Activated CD4-positive, alpha-beta T cell treated with anti-CD3 and anti-CD28 coated beads, Interleukin-10, Interleukin-2, amounts not matched to agents 100 ng/mL and 50 ng/mL, durations not matched to agents 16 hours and 8 hours (primary cell): ENCODE measurements at regions not wholly inside any gene's neighbourhood (a gene's known extent, or its start where the extent isn't known, plus 50 kb on each side); places are given as distances from the start of the nearest gene placed in this dataset.
"Not testable (repeated sequence)": the region's sequence is repeated elsewhere in the genome, so short reads cannot be mapped to it uniquely, and the experiment has no call there.

Experiments used
- DNase-seq: peaks from one replicate; pipeline ENCODE4 v3.0.0-alpha.2; 2020

DNA sequence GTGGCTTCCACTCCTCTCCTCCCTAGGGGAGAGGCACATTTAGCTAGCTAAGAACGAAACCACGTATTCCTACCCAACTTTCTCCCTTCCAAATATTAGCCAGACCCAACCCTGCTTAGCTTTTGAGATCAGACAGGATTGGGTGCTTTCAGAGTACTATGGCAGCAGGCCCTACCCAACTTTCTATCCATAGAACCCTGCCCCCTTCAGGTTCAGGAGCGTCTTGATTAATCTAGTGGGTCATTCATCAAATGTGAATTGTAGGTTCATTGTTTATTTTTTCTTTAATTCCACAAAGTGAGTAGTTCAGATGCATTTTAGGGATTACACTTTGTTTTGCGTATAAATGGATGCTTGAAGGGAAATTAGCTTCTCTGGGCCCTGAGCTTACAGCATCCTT is 188.3 kb downstream of the MIB1 start:
- no peak for DNase-seq

DNA sequence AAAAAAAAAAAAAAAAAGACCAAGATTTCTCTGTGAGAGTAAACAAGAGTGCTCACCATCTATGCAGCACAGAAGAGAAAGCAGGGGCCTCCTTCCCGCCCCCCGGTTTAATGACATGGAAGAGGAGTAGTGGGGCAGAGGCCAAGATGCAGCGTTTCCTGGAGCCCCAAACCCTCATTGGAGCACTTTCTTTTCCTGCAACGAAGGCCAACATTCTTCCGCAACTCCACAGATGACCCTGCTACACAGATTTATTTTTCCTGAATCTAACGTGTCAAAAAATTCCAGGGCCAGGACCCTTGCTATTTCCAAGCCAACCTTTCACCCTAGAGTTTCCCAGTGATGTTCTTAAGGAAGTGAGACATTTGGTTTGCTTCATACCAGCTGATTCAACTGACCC is 189.6 kb downstream of the MIB1 start:
- no peak for DNase-seq

DNA sequence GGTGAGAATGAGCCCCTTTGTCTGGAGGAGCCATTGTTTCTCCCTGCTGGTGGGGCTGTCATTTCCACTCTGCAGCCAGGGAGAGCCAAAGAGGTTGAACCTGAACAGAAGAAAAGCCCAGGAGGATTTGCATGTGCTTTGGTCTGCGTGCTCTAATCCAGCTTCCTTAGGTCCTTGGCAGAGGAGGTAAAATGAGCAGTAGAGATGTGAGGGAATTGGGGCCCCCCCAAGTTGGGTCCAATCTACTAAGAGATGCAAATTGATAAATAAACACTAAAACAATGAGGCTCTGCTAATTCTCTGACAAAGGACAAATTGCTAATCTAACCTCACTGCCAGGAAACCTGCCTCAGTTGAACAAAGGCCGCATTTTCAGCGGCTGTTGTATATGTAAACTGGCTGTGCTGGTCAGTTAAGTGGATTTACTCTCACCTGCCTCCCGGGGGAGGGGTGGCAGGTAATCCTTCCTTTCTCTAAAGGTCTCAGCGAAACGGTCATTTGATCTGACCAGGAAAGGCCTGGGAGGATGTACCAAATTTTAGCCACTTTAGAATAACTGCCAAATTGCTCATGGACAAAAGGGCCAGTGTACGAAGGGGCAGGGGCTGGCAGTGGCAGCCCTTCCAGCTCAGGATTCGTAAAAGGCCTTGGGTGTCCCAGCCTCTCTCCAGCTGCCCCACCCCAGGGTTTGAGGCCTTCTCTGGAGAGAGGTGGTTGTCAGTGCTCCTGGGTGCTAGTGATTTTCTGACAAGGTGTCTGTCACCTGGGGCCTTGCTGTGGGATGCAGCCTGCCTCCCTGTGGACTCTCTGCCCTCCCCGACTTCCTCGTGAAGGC is 193.6 kb downstream of the MIB1 start:
- DNase-seq = no peak

DNA sequence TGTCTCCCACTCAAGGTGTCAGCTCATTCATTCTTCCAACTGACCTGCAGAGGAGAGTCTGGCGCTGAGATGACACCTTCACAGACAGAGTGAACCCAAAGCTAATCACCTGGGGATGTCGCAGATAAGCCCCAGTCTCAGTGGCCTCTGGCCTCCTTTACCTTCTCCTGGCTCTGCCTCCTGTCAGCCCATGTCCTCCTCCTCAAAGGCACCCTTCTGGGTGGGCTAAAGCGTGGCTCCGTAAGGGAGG is 194.1 kb downstream of the MIB1 start:
- DNase-seq = no peak

DNA sequence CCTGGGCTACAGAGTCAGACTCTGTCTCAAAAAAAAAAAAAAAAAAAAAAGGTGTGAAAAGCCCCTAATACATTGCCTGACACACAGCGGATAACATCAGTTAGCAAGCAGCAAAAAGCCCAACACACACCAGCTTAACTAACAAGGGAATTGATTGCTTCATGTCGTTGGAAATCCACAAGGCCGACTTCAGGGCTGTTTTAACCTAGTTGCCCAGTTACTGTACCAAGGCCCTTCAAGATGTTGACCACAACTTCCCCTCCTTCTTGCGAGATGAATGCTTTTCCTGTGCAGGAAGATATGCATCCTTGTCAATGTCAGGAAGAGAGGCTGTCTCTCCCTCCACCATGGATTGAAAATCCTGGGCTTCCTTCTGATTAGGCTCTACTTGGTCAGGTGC is 202.9 kb downstream of the MIB1 start:
- no peak for DNase-seq

DNA sequence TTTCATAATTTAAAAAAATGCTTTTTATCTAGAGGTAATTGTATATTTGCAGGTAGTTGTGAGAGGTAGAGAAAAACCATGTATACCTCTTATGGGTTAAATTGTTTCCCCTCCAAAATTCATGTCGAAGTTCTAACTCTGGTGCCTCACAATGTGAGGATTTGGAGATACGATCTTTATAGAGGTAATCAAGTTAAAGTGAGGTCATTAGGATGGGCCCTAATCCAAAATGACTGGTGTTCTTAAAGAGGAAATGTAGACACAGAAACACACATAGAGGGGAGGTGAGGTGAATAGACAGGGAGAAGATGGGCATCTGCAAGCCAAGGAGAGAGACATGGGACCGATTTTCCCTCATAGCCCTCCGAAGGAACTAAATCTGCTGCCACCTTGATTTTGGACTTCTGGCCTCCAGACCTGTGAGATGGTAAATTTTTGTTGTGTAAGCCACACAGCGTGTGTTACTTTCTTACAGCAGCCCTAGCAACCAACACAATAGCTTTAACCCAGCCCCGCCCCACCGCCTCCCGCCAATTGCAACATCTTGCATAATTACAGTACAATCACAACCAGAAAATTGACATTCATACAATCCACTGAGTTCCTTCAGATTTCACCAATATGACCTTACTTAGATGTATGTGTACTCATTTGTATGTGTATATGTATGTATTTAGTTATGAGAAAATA is 208.9 kb downstream of the MIB1 start:
- DNase-seq = no peak

DNA sequence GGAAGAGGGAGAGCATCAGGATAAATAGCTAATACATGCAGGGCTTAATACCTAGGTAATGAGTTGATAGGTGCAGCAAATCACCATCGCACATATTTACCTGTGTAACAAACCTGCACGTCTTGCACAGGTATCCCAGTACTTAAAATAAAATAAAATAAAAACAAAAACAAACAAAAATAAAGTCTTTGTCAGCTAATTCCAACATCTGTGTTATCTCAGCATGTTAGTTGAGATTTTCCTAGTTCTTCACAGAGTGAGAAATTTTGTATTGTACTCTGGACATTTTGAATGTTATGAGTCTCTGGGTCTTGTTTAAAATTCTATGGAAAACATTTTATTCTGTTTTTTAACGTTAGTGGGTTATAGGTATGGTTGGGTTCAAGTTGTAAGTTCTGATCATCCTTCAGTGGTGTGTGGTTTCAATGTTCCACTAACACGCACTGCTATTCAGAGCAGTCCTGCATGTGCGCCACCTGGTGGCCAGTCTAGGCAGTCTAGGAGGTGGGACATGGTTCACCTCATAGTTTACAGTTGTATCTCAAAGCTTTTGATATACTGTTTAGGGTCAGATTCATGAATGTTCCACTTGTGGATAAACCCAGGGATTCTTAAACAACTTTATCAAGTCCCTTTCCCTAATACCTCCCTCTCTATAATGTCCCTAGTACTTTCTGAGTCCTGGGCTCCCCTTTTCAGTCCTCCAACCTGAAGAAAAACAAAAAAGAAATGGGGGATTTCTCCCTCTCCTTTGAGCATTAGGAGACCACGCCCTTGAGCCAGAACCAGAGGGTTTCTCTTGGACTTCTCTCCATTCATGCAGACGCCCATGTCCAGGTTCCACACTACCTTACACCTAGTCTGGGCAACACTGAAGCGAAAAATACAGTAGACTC is 213.4 kb upstream of the GATA6 start:
- DNase-seq = peak; percentile 78

DNA sequence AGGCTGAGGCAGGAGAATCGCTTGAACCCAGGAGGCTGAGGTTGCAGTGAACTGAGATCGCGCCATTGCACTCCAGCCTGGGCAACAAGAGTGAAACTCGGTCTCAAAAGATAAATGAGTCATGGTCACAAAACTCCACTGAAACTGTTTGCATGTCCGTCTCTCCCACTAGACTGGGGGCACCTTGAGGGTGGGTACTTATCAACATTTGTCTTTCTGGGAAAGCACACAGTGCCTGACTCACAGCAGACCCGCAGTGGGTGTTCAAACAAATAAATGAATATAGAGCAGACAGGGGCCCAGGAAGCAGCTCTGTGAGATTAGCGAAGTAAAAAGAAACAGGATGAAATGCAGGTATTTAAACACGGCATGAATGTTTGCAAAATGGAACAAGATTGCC is 211.1 kb upstream of the GATA6 start:
- DNase-seq = no peak

DNA sequence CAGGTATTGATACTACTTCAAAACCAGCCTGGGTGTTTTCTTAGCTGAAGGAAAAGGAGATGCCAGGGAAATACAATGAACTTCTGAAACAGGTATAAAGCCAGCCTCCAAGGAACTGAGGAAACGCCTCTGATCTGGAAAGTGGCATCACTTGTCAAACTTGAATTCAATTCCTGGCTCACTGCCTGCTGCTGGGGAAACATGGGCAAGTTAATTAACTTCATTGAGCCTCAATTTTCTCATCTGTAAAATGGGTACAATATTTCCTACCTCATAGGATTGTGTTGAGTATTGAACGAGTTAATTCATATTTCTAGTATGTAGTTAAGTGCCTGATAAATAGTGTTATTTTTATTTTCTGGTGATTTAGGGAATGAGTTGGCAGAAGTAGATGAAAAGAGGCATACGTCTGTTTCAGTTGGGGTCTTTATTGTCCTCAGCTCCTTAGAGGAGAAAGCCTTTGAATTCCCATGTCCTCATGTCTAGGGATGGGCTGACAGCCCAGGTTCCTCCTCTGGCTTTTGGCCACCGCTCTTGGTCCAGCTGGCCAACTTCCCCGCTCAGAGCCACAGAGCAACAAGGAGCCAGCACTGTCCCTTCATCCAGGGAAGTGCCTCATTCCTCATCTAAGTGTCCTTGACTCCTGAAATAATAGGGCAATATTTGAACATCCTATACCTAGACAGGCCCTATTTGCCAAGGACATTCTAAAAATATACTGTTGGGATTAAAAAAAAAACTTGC is 210.5 kb upstream of the GATA6 start:
- no peak for DNase-seq

DNA sequence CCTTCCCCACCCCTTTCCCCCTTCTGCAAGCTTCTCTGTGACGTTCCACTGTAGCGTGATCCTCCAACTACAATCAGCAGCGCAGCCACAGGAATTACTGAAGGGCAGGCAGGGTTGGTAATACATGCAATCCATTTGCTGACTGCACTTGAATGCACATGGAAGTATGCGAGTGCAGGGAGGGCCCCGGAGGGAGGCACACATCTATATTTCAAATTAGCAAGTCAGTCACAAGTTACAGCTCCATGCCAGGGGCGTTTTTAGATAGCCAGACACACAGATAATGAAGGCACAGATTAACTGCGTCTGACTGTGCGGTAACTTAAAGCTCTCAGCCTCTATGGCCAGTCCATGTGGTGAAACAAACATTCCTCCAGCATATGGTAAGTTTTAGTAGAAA is 209.2 kb upstream of the GATA6 start:
- no peak for DNase-seq

DNA sequence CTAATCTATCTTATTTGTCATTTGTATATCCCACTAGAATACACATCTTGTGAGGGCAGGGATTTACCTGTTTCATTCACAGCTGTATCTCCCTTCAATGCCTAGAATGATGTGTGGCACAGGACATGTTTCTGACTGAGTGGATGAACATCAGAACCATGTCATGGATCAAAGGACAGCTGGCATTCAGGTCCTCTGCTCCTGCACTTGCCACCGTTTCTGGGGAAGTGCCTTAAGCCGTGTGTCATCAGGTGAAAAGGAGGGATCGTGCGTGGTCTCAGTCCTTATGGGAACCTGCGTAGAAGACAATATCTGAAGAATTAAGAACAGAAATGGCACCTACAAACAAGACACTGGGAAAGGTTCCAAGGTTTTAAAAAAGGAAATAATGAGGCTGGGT is 206.1 kb upstream of the GATA6 start:
- DNase-seq = no peak

DNA sequence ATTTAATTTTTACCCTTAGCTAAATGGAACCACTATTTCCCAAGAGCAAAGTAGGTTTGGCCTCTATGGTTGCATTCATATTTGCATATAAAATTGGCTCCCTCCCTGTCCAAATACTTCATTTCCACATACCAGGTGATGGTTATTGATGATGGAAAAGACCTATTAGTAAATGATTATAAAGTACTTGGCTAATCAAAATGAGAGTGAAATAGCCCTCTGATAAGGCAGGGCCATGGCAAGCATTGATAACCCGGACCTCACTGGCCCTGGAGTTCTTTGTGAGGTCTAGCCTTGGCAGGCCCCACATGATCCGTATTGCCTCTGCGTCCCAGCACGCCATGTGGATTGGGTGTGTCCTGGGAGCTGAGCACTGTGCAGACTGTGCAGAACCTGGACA is 201.1 kb upstream of the GATA6 start:
- DNase-seq = no peak

DNA sequence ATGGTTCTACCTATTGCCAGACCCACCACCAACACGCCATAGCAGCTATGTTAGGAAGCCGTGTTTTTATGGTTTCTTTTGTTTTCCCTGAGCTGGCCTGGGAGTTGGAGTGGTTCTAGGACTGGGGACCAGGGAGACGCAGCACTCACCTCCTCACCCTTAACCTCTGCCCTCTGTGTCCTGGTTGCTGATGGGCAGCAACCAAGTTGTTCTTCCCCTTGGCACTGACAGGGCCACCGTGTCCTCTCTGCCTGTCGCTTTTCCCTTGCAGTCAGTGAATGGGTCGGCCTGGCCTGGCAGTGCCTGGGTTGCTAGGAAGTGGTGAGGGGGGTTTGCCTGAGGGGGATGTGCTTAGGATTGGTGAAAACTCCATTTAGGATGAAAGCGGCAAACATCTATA is 197.1 kb upstream of the GATA6 start:
- no peak for DNase-seq

DNA sequence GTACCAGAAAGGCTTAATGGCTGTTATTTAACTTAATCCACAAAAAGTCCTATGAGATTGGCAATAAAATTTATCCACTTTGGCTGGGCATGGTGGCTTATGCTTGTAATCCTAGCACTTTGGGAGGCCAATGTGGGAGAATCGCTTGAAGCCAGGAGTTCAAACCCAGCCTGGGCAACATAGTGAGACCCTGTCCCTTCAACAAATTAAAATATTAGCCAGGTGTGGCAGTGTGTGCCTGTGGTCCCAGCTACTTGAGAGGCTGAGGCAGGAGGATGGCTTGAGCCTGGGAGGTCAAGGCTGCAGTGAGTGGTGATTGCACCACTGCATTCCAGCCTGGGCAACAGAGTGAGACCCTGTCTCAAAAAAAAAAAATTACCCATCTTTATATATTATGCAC is 193.4 kb upstream of the GATA6 start:
- DNase-seq = not testable (repeated sequence)

DNA sequence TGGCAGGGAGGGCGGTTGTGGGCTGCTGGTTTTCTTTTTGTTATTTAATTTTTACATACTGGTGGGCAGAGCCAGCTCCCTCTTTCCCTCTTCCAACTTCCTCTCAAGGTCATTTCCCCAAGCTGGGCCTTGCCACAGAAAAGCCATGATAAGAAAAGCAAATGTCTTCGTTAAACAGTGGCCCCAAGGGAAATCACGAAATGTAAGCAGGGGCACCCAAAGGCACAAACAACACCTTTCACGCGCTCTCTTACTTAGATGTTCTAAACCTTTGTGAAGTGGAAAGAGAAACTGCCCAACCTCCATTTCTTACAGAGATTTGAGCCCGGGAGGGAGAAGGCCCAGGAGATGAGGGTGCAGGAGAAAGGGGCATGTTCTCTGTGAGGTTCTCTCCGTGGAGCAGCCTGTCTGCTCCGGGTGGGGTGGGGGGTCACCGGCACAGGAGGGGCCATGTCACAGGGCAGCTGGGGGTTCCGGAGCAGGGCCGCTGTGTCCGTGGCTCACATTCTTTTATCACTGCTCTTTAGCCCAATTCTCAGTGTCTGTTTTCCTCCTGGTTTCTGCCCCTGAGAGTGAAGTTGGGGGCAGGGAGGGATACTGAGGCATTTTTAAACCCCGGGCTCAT is 190.7 kb upstream of the GATA6 start:
- DNase-seq = no peak

DNA sequence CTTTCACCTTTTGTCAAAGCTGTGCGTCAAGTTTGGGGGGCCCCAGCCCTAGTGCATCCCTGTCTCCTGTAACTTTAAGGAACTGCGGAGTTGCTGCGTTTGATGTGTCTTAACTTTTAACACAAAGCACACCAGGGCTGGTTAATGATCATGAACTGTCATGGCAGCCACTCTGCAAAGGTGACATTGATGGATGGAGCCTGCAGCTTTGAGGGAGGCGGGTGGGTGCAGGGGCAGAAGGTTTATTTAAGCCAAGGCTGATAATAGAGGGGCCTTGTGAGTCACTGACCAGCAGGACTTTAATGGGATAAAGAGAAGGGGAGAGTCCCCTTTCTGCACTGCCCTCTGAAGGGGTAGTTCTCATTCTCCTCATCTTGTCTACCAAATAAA is 190.2 kb upstream of the GATA6 start:
- no peak for DNase-seq

DNA sequence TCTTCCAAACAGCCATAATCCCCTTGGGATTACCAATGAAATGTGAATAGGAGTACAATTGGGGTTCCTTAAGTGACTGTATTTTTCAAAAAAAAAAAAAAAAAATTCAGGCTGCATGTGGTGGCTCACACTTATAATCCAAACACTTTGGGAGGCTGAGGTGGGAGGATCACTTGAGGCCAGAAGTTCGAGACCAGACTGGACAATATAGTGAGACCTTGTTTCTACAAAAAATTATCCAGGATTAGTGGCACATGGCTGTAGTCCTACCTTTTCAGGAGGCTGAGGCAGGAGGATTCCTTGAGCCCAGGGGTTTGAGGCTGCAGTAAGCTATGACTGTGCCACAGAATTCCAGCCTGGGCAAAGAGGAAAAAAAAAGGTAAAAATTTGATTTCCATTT is 189.6 kb upstream of the GATA6 start:
- no peak for DNase-seq

DNA sequence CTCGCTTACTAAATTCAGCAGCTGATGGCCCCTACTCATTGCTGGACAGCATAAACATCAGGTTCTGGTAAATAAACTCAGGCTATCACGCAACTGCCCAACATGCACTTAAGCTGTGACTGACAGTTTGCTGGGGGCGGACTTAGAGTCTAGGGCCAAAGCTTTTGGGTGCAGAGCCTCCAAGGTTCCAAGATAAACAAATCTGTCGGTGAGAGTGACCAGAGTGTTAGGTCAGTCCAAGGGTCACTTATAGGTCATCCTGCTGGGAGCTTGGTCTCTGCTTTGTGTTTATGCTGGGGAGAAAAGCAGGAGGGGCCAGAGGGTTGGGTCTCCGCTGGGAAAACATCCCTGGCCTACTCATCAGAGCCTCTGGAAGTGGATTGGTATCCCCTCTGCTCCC is 188.6 kb upstream of the GATA6 start:
- DNase-seq = no peak

DNA sequence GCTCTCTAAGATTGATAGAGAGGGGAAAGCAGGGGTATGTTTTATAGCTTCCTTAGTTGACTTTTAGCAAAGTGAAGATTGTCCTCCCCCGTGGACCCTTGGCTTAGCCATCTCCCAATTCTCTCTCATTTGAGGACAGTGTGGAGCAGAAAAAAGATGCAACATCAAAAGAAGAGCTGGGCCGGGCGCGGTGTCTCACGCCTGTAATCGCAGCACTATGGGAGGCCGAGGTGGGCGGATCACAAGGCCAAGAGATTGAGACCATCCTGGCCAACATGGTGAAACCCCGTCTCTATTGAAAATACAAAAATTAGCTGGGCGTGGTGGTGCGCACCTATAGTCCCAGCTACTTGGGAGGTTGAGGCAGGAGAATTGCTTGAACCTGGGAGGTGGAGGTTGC is 187.9 kb upstream of the GATA6 start:
- not testable (repeated sequence) for DNase-seq

DNA sequence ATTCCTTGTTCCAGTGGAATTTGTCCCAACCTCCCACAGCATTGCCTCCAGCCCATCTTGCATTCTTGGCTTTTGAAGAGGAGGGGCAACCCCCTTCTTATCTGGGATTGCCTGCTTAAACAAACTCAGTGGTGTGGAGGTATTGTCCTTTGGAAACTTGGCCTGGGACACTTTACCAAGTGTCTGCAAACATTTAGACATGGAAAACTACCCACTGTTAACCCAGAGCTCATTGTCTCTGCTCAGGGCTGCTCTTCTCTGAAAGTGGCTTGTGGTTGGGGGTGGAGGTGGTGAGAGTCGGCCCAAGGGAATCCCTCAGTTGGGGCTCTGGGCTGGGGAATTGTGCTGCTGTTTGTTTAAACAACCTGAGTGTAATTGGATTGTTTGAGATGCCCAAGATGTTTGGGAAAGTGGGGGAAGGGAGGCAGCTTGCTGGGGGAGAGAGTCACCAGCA is 178.3 kb upstream of the GATA6 start:
- DNase-seq = no peak

DNA sequence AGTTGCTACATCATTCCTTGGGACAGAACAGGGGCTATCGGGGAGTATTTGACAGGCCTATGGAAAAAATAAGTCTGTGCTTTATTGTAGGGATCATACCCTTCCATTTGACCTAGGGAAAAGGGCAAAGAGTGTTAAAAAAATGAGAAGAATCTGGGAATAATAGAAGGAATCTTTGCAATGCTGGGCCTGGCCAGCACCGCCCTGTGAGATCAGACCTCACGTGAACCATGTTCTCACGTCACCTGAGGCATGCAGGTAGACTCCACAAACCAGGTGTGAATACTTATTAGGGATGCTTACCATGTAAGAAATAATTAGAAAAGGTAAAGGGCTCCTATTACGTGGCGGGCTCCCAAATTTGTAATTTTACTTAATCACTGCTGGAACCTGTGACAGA is 177.5 kb upstream of the GATA6 start:
- DNase-seq = no peak

DNA sequence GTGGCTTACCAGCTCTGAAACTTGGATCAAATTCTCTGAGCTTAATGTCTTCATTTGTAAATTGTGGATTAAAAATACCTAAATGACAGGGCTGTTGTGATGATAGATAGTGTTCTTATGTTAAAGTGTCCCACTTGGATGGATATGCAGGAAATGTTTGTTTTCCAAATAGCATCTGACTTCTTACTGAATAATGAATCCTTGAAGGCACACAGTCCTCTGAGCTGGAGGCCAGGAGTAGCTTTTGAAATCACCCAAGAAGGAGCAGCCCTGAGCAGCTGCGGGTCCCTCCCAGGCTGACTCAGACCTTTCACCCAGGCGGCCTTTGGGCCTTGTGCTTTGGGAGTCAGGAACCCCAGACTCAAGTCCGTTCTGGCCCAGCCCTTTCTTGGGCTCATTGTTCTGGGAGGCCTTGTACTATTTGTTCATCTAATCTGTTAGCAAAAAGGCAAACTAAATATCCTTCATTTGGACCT is 173.0 kb upstream of the GATA6 start:
- DNase-seq = no peak
